CD8-positive, alpha-beta memory T cell (primary cell): ENCODE measurements at regions not wholly inside any gene's neighbourhood (a gene's known extent, or its start where the extent isn't known, plus 50 kb on each side); places are given as distances from the start of the nearest gene placed in this dataset.
"Not testable (repeated sequence)": the region's sequence is repeated elsewhere in the genome, so short reads cannot be mapped to it uniquely, and the experiment has no call there.

Experiments used
- CTCF ChIA-PET: fragments of 350-600 bp; sonication (Branson Sonifier 250); formaldehyde crosslinking; loops from one replicate; lab custom pipeline; 2021; ENCODE audit warnings: antibody characterized with exemption; lab: Charles Lee
- POLR2A ChIA-PET: fragments of 350-600 bp; sonication (Branson Sonifier 250); formaldehyde crosslinking; loops from one replicate; lab custom pipeline; 2021; ENCODE audit warnings: antibody characterized with exemption; lab: Charles Lee
- DNase-seq, 5 donors: peaks; one replicate each; pipeline versions ENCODE4 v3.0.0 to v3.0.0-alpha.2; 2020 to 2022; ENCODE audit warnings: mixed read lengths in 1 of 5
- H3K27ac ChIP-seq: one replicate; pipeline ENCODE4 v1.7.0; 2013; ENCODE audit warnings: low read depth, mild to moderate bottlenecking, low read length, moderate library complexity
- H3K27me3 ChIP-seq: 2 replicates; pipeline ENCODE4 v1.7.0; 2013; ENCODE audit warnings: low read length, mild to moderate bottlenecking; ENCODE audit not compliant: insufficient read depth, poor library complexity, severe bottlenecking
- H3K36me3 ChIP-seq: 2 replicates; pipeline ENCODE4 v1.7.0; 2013; ENCODE audit warnings: mild to moderate bottlenecking, low read length, moderate library complexity; ENCODE audit not compliant: insufficient read depth
- H3K4me1 ChIP-seq: 2 replicates; pipeline ENCODE4 v1.7.0; 2013; ENCODE audit warnings: mild to moderate bottlenecking, low read length, moderate library complexity; ENCODE audit not compliant: insufficient read depth
- H3K4me3 ChIP-seq: 2 replicates; pipeline ENCODE4 v1.7.0; 2013; ENCODE audit warnings: mild to moderate bottlenecking, low read length
- H3K9me3 ChIP-seq: 2 replicates; pipeline ENCODE4 v1.7.0; 2013; ENCODE audit warnings: mild to moderate bottlenecking, low read length
- H3K27ac Mint-ChIP-seq, 8 donors: one replicate each; pipeline ENCODE4 v1.8.0; 2020 to 2021; ENCODE audit warnings: mixed read lengths in 8 of 8, mild to moderate bottlenecking in 6 of 8, inconsistent platforms in 3 of 8, moderate library complexity in 3 of 8
- H3K27me3 Mint-ChIP-seq, 2 donors: one replicate each; pipeline ENCODE4 v1.8.0; 2020 to 2021; ENCODE audit warnings: mixed read lengths in 2 of 2, mild to moderate bottlenecking in 1 of 2, moderate library complexity in 1 of 2
- H3K36me3 Mint-ChIP-seq, 3 donors: one replicate each; pipeline ENCODE4 v1.8.0; 2020 to 2021; ENCODE audit warnings: mixed read lengths in 3 of 3, inconsistent platforms in 1 of 3, mild to moderate bottlenecking in 1 of 3
- H3K4me1 Mint-ChIP-seq, 3 donors: one replicate each; pipeline ENCODE4 v1.8.0; 2020 to 2021; ENCODE audit warnings: mixed read lengths in 3 of 3, inconsistent platforms in 1 of 3, mild to moderate bottlenecking in 1 of 3
- H3K4me3 Mint-ChIP-seq, 7 donors: one replicate each; pipeline ENCODE4 v1.8.0; 2020 to 2021; ENCODE audit warnings: mixed read lengths in 7 of 7, mild to moderate bottlenecking in 6 of 7, moderate library complexity in 4 of 7, inconsistent platforms in 2 of 7
- H3K9me3 Mint-ChIP-seq, 5 donors: one replicate each; pipeline ENCODE4 v1.8.0; 2020 to 2022; ENCODE audit warnings: mixed read lengths in 5 of 5, mild to moderate bottlenecking in 3 of 5, moderate library complexity in 2 of 5, inconsistent platforms in 1 of 5

- DNase-seq, result no peak
- Histone ChIP-seq H3K36me3 (no peaks in the 10 kb centered on the region), H3K4me3 (no peak overlapping the region), H3K27ac (no peak overlapping the region), H3K9me3 (peaks cover 5% of the 10 kb centered on the region), H3K27me3 (no peaks in the 10 kb centered on the region), H3K4me1 (no peaks in the 10 kb centered on the region)
- Mint-ChIP-seq H3K9me3 (peaks cover 4 to 23% (median 7%) of the 10 kb centered on the region in 5 donors), H3K4me1 (no peaks in the 10 kb centered on the region), H3K27me3 (no peaks in the 10 kb centered on the region), H3K27ac (no peak overlapping the region), H3K4me3 (no peak overlapping the region), H3K36me3 (no peaks in the 10 kb centered on the region)
- CTCF ChIA-PET, result no interaction called here
- POLR2A ChIA-PET, result no interaction called here
Observed at GRCh38 chr7:54419209-54419608, 123.0 kb upstream of the VSTM2A start.

GRCh38 chr7:54426406-54426805 lies 115.8 kb upstream of the VSTM2A start:
- no peaks in the 10 kb centered on the region for H3K36me3 Mint-ChIP-seq

GRCh38 chr7:54429111-54429510 lies 113.1 kb upstream of the VSTM2A start:
- Mint-ChIP-seq H3K9me3 (peaks cover 5 to 33% (median 14%) of the 10 kb centered on the region in 5 donors), H3K36me3 (no peaks in the 10 kb centered on the region), H3K4me1 (no peaks in the 10 kb centered on the region), H3K4me3 (no peak overlapping the region), H3K27ac (no peak overlapping the region), H3K27me3 (no peaks in the 10 kb centered on the region)
- no peaks in the 10 kb centered on the region for H3K27me3 ChIP-seq
- H3K27ac ChIP-seq, result no peak overlapping the region
- ChIA-PET CTCF (no interaction called here), POLR2A (no interaction called here)
- H3K4me1 ChIP-seq, result no peaks in the 10 kb centered on the region
- H3K9me3 ChIP-seq, result no peaks in the 10 kb centered on the region
- H3K36me3 ChIP-seq, result no peaks in the 10 kb centered on the region
- no peak overlapping the region for H3K4me3 ChIP-seq
- no peak for DNase-seq

More at GRCh38 chr7:54426406-54426805, 115.8 kb upstream of the VSTM2A start:
- Histone ChIP-seq H3K36me3 (no peaks in the 10 kb centered on the region), H3K9me3 (peaks cover 2% of the 10 kb centered on the region), H3K27ac (no peak overlapping the region), H3K4me1 (no peaks in the 10 kb centered on the region), H3K4me3 (no peak overlapping the region), H3K27me3 (no peaks in the 10 kb centered on the region)
- H3K9me3 Mint-ChIP-seq, result peaks cover 9 to 29% (median 14%) of the 10 kb centered on the region in 5 donors
- no peaks in the 10 kb centered on the region for H3K27me3 Mint-ChIP-seq
- no peak for DNase-seq
- H3K4me3 Mint-ChIP-seq, result no peak overlapping the region
- H3K27ac Mint-ChIP-seq, result no peak overlapping the region
- CTCF ChIA-PET, result no interaction called here
- H3K4me1 Mint-ChIP-seq, result no peaks in the 10 kb centered on the region
- POLR2A ChIA-PET, result no interaction called here

- H3K4me1 ChIP-seq, result no peaks in the 10 kb centered on the region
- no peak overlapping the region for H3K27ac ChIP-seq
- Mint-ChIP-seq H3K36me3 (no peaks in the 10 kb centered on the region), H3K4me1 (no peaks in the 10 kb centered on the region), H3K27me3 (no peaks in the 10 kb centered on the region), H3K27ac (no peak overlapping the region), H3K4me3 (no peak overlapping the region), H3K9me3 (peaks cover 3 to 34% (median 9%) of the 10 kb centered on the region in 5 donors)
- no peak overlapping the region for H3K4me3 ChIP-seq
- no peaks in the 10 kb centered on the region for H3K36me3 ChIP-seq
- H3K9me3 ChIP-seq, result no peaks in the 10 kb centered on the region
- POLR2A ChIA-PET, result no interaction called here
- no peak for DNase-seq
- CTCF ChIA-PET, result no interaction called here
- H3K27me3 ChIP-seq, result no peaks in the 10 kb centered on the region
Observed at GRCh38 chr7:54439391-54439790, 102.8 kb upstream of the VSTM2A start.

- DNase-seq, H3K4me3 Mint-ChIP-seq, CTCF ChIA-PET, H3K9me3 ChIP-seq, H3K4me1 Mint-ChIP-seq, H3K27me3 Mint-ChIP-seq, POLR2A ChIA-PET, H3K27me3 ChIP-seq, H3K4me3 ChIP-seq, H3K27ac Mint-ChIP-seq, H3K36me3 Mint-ChIP-seq, H3K36me3 ChIP-seq, H3K27ac ChIP-seq, H3K4me1 ChIP-seq: not testable (repeated sequence)
- H3K9me3 Mint-ChIP-seq, result peaks cover 3 to 32% (median 11%) of the 10 kb centered on the region in 5 donors
Observed at GRCh38 chr7:54444046-54444686, 98.0 kb upstream of the VSTM2A start.

- H3K27me3 ChIP-seq, H3K36me3 ChIP-seq, H3K4me1 ChIP-seq, H3K36me3 Mint-ChIP-seq, H3K4me3 ChIP-seq, H3K27me3 Mint-ChIP-seq, H3K27ac ChIP-seq, POLR2A ChIA-PET, H3K9me3 ChIP-seq, H3K4me1 Mint-ChIP-seq, DNase-seq, H3K4me3 Mint-ChIP-seq, CTCF ChIA-PET, H3K27ac Mint-ChIP-seq: not testable (repeated sequence)
- peaks cover 12 to 34% (median 28%) of the 10 kb centered on the region in 5 donors for H3K9me3 Mint-ChIP-seq
Observed at GRCh38 chr7:54453168-54453567, 89.0 kb upstream of the VSTM2A start.

GRCh38 chr7:54454700-54455099 lies 87.5 kb upstream of the VSTM2A start:
- H3K27ac ChIP-seq, H3K4me1 ChIP-seq, H3K4me1 Mint-ChIP-seq, CTCF ChIA-PET, H3K36me3 Mint-ChIP-seq, H3K4me3 ChIP-seq, DNase-seq, H3K27ac Mint-ChIP-seq, H3K27me3 ChIP-seq, H3K4me3 Mint-ChIP-seq, POLR2A ChIA-PET, H3K9me3 ChIP-seq, H3K27me3 Mint-ChIP-seq, H3K36me3 ChIP-seq: not testable (repeated sequence)
- H3K9me3 Mint-ChIP-seq, result peaks cover 15 to 37% (median 24%) of the 10 kb centered on the region in 5 donors

- POLR2A ChIA-PET, result no interaction called here
- Histone ChIP-seq H3K36me3 (no peaks in the 10 kb centered on the region), H3K4me1 (no peaks in the 10 kb centered on the region), H3K9me3 (no peaks in the 10 kb centered on the region), H3K27ac (no peak overlapping the region), H3K4me3 (no peak overlapping the region), H3K27me3 (no peaks in the 10 kb centered on the region)
- Mint-ChIP-seq H3K27me3 (no peaks in the 10 kb centered on the region), H3K4me1 (no peaks in the 10 kb centered on the region), H3K4me3 (no peak overlapping the region), H3K9me3 (peaks cover 16 to 29% (median 19%) of the 10 kb centered on the region in 5 donors), H3K27ac (peak overlapping the region in 1 of 8 donors; percentile 5), H3K36me3 (no peaks in the 10 kb centered on the region)
- DNase-seq, result no peak
- CTCF ChIA-PET, result no interaction called here
Observed at GRCh38 chr7:54465095-54465494, 77.1 kb upstream of the VSTM2A start.
